Activated naive CD4-positive, alpha-beta T cell treated with anti-CD3 and anti-CD28 coated beads, Interleukin-2, amount 50 U/mL, for 24 hours (primary cell): ENCODE measurements at regions not wholly inside any gene's neighbourhood (a gene's known extent, or its start where the extent isn't known, plus 50 kb on each side); places are given as distances from the start of the nearest gene placed in this dataset.

ENCODE experiments used
- H3K27ac Mint-ChIP-seq: one replicate; pipeline ENCODE4 v1.8.0; 2021; ENCODE audit warnings: mild to moderate bottlenecking, mixed read lengths
- H3K27me3 Mint-ChIP-seq: one replicate; pipeline ENCODE4 v1.8.0; 2021; ENCODE audit warnings: mixed read lengths
- H3K36me3 Mint-ChIP-seq: one replicate; pipeline ENCODE4 v1.8.0; 2021; ENCODE audit warnings: mixed read lengths
- H3K4me1 Mint-ChIP-seq: one replicate; pipeline ENCODE4 v1.8.0; 2021; ENCODE audit warnings: mixed read lengths
- H3K4me3 Mint-ChIP-seq: one replicate; pipeline ENCODE4 v1.8.0; 2021; ENCODE audit warnings: mild to moderate bottlenecking, mixed read lengths
- H3K9me3 Mint-ChIP-seq: one replicate; pipeline ENCODE4 v1.8.0; 2021; ENCODE audit warnings: mixed read lengths

- H3K9me3 Mint-ChIP-seq, result no peaks in the 10 kb centered on the region
- H3K36me3 Mint-ChIP-seq, result no peaks in the 10 kb centered on the region
- no peaks in the 10 kb centered on the region for H3K4me1 Mint-ChIP-seq
- no peak overlapping the region for H3K27ac Mint-ChIP-seq
- H3K4me3 Mint-ChIP-seq, result no peak overlapping the region
- H3K27me3 Mint-ChIP-seq, result peaks cover 5% of the 10 kb centered on the region
Measured at GRCh38 chr2:67857836-67858235, 205.0 kb downstream of the C1D start.

GRCh38 chr2:67858886-67859285 lies 203.9 kb downstream of the C1D start:
- no peaks in the 10 kb centered on the region for H3K36me3 Mint-ChIP-seq
- no peaks in the 10 kb centered on the region for H3K9me3 Mint-ChIP-seq
- no peaks in the 10 kb centered on the region for H3K4me1 Mint-ChIP-seq
- H3K4me3 Mint-ChIP-seq, result no peak overlapping the region
- H3K27me3 Mint-ChIP-seq, result peaks cover 5% of the 10 kb centered on the region
- no peak overlapping the region for H3K27ac Mint-ChIP-seq

DNA sequence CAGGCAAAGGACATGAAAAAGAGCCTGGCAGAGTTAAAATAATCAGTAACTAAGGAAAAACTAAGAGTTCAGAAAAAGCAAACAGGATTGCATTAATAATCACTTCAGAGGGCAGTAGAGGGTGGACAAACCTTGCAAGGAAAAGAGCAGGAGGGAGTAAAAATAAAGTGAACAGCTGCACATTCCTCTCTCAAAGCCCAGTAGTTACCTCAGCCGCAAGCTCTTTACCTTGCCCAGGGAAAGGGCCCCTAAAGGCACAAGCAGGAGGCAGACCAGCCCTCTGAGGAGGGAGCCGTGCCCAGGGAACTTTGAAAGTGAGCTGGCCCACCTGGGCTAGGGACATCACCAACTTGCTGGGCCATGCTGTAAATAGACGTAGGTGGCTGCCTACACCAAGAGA lies 196.9 kb downstream of the C1D start:
- no peaks in the 10 kb centered on the region for H3K9me3 Mint-ChIP-seq
- H3K4me1 Mint-ChIP-seq, result no peaks in the 10 kb centered on the region
- no peaks in the 10 kb centered on the region for H3K36me3 Mint-ChIP-seq
- H3K27ac Mint-ChIP-seq, result no peak overlapping the region
- H3K27me3 Mint-ChIP-seq, result peaks cover 10% of the 10 kb centered on the region
- H3K4me3 Mint-ChIP-seq, result no peak overlapping the region

GRCh38 chr2:67867735-67868134 lies 195.1 kb downstream of the C1D start:
- no peak overlapping the region for H3K27ac Mint-ChIP-seq
- H3K4me1 Mint-ChIP-seq, result no peaks in the 10 kb centered on the region
- H3K27me3 Mint-ChIP-seq, result peaks cover 5% of the 10 kb centered on the region
- no peaks in the 10 kb centered on the region for H3K36me3 Mint-ChIP-seq
- H3K9me3 Mint-ChIP-seq, result no peaks in the 10 kb centered on the region
- H3K4me3 Mint-ChIP-seq, result no peak overlapping the region

DNA sequence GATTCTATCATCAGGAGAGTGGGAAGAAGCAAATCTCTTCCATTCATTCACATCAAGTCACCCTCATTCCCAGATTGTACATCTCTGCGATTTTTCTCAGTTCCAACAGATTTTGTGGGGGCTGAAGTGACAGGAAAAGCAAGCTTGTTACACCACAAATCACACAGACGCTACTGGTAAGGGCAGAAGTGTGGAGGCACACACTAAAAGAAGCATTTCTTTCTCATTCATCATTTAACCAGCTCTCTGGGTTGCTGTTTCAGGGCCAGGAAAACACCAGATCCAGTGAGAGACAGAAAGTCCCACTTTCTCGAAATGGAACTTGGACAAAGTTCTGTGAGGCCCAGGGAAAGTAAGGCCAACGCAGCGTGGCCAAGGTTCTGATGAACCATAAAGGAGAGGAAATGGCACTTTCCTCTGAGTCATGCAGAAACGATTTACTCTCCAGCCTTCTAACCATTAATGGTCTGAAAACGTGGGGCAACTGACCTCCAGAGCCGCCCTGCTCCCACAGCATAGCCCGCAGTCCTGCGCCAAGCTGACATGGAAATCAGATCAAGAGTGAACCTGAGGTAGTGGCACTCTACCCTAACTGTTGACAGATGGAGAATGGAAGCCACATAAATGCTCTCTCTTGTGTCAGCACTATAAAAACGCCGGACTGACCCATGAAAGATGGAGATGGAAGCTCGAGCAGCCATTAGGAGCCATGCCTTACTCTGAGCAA lies 191.0 kb downstream of the C1D start:
- Mint-ChIP-seq H3K4me3 (no peak overlapping the region), H3K27me3 (peaks cover 14% of the 10 kb centered on the region), H3K27ac (no peak overlapping the region), H3K4me1 (no peaks in the 10 kb centered on the region), H3K9me3 (no peaks in the 10 kb centered on the region), H3K36me3 (no peaks in the 10 kb centered on the region)

DNA sequence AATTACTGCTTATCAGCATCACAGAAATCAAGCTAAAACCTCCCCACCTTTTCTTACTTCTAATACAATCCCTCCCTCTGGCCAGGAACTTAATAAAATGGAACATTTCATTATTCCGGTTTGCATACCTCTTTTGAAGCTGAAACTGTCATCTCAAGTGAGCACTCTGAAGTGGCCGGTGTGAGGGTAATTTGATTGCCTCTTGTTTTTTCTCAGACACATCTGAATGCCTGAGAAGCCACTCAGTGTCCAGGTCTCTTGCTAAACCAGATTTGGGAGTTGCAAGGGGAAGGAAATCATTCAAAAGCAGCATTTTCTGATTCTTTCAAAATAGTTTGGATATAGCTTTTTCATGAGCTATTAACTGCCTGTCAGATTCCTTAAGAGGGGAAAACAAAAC lies 190.3 kb downstream of the C1D start:
- H3K9me3 Mint-ChIP-seq, result no peaks in the 10 kb centered on the region
- no peak overlapping the region for H3K27ac Mint-ChIP-seq
- no peaks in the 10 kb centered on the region for H3K4me1 Mint-ChIP-seq
- H3K27me3 Mint-ChIP-seq, result peaks cover 15% of the 10 kb centered on the region
- H3K36me3 Mint-ChIP-seq, result no peaks in the 10 kb centered on the region
- no peak overlapping the region for H3K4me3 Mint-ChIP-seq

- Mint-ChIP-seq H3K36me3 (no peaks in the 10 kb centered on the region), H3K4me1 (no peaks in the 10 kb centered on the region), H3K9me3 (no peaks in the 10 kb centered on the region), H3K27me3 (peaks cover 14% of the 10 kb centered on the region), H3K4me3 (no peak overlapping the region), H3K27ac (peak overlapping the region; percentile 37)
Measured at GRCh38 chr2:67873916-67874315, 188.9 kb downstream of the C1D start.

DNA sequence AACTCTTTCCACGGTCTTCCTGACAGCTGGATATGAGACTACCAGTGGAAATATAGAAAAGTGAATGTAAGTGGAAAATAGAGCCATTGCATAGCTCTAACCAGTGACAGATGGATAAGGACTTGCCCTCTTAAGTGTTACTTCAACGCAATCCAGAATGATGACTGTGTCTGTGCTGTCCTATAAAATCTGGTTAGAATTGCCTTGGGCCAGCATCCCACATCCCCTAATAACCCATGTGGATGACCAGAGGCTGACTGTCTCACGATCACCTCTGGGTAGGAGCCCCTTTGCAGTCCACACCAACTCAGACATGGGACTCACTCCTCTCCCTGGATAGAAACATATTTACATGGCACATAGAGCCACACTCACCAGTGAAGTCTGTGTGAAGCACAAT lies 186.6 kb downstream of the C1D start:
- no peaks in the 10 kb centered on the region for H3K9me3 Mint-ChIP-seq
- H3K4me1 Mint-ChIP-seq, result no peaks in the 10 kb centered on the region
- no peak overlapping the region for H3K27ac Mint-ChIP-seq
- no peak overlapping the region for H3K4me3 Mint-ChIP-seq
- no peaks in the 10 kb centered on the region for H3K36me3 Mint-ChIP-seq
- H3K27me3 Mint-ChIP-seq, result peaks cover 13% of the 10 kb centered on the region

DNA sequence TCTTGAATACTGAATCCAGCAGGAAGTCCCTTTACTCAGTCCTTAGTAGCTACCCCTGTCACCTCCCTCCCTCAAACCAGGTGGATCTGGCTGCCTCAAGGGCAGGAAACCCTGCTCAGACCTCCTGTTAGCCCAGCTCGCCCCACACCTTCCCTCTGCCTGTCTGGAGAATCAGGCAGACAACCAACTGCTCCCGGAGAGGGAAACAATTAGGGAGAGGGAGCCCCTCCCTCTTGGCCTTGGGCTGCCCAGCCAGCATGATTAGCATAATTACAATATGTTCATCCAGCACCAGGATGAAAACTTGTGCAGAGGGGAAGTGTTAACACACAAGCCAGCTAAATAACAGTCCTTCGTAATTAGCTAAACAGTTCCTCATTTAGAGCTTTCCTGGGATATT lies 185.5 kb downstream of the C1D start:
- Mint-ChIP-seq H3K4me1 (no peaks in the 10 kb centered on the region), H3K4me3 (no peak overlapping the region), H3K36me3 (no peaks in the 10 kb centered on the region), H3K27me3 (peaks cover 13% of the 10 kb centered on the region), H3K27ac (no peak overlapping the region), H3K9me3 (no peaks in the 10 kb centered on the region)

GRCh38 chr2:67878743-67879142 lies 184.1 kb downstream of the C1D start:
- Mint-ChIP-seq H3K9me3 (no peaks in the 10 kb centered on the region), H3K36me3 (no peaks in the 10 kb centered on the region), H3K4me3 (no peak overlapping the region), H3K4me1 (no peaks in the 10 kb centered on the region), H3K27me3 (peaks cover 13% of the 10 kb centered on the region), H3K27ac (no peak overlapping the region)

GRCh38 chr2:67879586-67880290 lies 183.1 kb downstream of the C1D start:
- peaks cover 14% of the 10 kb centered on the region for H3K27me3 Mint-ChIP-seq
- H3K4me3 Mint-ChIP-seq, result no peak overlapping the region
- H3K36me3 Mint-ChIP-seq, result no peaks in the 10 kb centered on the region
- no peak overlapping the region for H3K27ac Mint-ChIP-seq
- no peaks in the 10 kb centered on the region for H3K4me1 Mint-ChIP-seq
- H3K9me3 Mint-ChIP-seq, result no peaks in the 10 kb centered on the region

DNA sequence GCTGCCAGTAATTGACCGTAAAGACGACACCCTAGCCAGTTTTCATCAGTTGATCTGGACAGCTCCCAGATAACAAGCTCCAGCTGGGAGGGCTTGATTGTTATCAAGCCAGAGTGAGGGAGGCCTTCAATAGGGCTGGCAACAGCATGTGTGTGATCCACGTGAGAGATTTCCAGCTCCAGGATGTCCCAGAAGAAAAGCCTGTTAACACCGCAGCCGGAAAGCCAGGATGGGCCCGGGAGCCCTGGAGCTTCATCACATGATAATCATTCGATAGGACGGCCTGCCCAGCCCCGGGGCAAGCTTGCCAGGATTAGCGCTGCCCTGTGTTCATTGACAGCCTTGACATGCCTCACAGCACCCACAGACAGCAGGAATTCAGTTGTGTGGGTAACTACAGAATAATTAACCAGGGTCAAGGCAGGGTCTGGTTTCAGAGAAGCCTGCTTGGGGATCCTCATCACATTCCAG lies 182.5 kb downstream of the C1D start:
- Mint-ChIP-seq H3K9me3 (no peaks in the 10 kb centered on the region), H3K27me3 (peaks cover 9% of the 10 kb centered on the region), H3K4me3 (no peak overlapping the region), H3K4me1 (no peaks in the 10 kb centered on the region), H3K27ac (no peak overlapping the region), H3K36me3 (no peaks in the 10 kb centered on the region)

DNA sequence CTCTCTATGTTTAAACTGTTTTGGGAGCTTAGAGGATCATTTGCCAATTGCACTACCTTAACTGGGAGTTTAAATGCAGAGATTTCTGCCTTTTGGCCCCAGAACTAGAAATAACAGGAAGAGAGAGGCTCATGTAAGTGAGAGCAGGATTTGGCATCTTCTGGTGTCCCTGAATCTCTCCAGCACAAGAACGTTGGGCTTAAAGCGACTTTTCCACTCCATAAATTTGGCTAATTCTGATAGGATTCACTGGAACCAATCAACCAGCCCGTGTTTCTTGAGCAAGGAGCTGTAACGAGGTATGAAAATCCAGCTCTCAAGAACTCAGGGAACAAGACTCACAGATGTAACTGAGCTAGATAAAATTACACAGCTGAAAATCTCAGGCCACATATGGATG lies 181.0 kb downstream of the C1D start:
- H3K9me3 Mint-ChIP-seq, result no peaks in the 10 kb centered on the region
- no peaks in the 10 kb centered on the region for H3K36me3 Mint-ChIP-seq
- peaks cover 6% of the 10 kb centered on the region for H3K27me3 Mint-ChIP-seq
- H3K4me1 Mint-ChIP-seq, result no peaks in the 10 kb centered on the region
- no peak overlapping the region for H3K27ac Mint-ChIP-seq
- H3K4me3 Mint-ChIP-seq, result no peak overlapping the region

DNA sequence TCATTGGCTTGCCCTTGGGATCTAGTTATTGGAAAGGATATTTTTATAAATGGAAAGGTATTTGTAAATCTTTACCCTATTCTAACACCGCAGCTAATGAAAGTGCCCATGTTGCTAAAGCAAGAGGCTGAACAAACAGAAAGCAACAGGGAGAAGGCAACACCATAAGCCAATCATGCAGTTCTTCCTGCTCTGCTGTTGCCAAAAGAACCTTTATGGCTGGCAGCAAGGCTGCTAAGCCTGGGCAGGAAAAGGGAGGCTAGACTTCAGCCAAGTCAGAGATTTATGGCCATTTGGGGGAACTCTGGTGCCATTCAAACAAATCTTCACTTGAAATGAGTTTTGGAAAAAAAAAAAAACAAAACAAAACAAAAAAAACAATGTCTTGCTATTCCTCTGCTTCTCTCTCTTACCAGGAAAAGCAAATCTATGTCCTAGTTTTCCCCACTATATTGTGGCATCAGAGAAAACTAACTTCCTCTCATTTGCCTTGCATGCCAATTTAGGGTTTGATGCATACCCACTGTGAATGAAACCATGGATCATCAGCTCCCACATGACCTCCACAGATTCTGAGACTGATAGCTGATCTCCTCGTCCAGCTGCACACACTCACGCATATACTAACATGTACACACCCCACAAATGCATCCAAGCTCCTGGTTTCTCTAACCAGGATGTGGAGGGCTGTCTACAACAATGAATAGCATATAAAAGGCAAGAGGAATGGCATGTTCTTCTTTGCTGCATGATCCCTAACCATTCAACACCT lies 179.3 kb downstream of the C1D start:
- Mint-ChIP-seq H3K27ac (no peak overlapping the region), H3K9me3 (no peaks in the 10 kb centered on the region), H3K36me3 (no peaks in the 10 kb centered on the region), H3K27me3 (peaks cover 4% of the 10 kb centered on the region), H3K4me1 (no peaks in the 10 kb centered on the region), H3K4me3 (no peak overlapping the region)

GRCh38 chr2:67888351-67889005 lies 174.3 kb downstream of the C1D start:
- Mint-ChIP-seq H3K9me3 (no peaks in the 10 kb centered on the region), H3K4me3 (no peak overlapping the region), H3K36me3 (no peaks in the 10 kb centered on the region), H3K27me3 (peaks cover 2% of the 10 kb centered on the region), H3K4me1 (no peaks in the 10 kb centered on the region), H3K27ac (no peak overlapping the region)
